Activated CD8-positive, alpha-beta memory T cell treated with anti-CD3 and anti-CD28 coated beads for 1 hour (primary cell): ENCODE measurements at regions not wholly inside any gene's neighbourhood (a gene's known extent, or its start where the extent isn't known, plus 50 kb on each side); places are given as distances from the start of the nearest gene placed in this dataset.
"Not testable (repeated sequence)": the region's sequence is repeated elsewhere in the genome, so short reads cannot be mapped to it uniquely, and the experiment has no call there.

ENCODE experiments used
- DNase-seq, 2 donors: peaks; one replicate each; pipeline ENCODE4 v3.0.0-alpha.2; 2020; ENCODE audit warnings: low read depth in 1 of 2; ENCODE audit errors: extremely low read depth in 1 of 2

GRCh38 chr18:71403501-71403900 is 1114.7 kb downstream of the SOCS6 start:
- DNase-seq, result no peak

GRCh38 chr18:71398531-71398930 is 1109.7 kb downstream of the SOCS6 start:
- no peak for DNase-seq

- DNase-seq, result no peak
Measured at GRCh38 chr18:71388148-71388547, 1099.3 kb downstream of the SOCS6 start.

GRCh38 chr18:71374294-71375000 is 1085.6 kb downstream of the SOCS6 start:
- no peak for DNase-seq

- DNase-seq, result no peak
Measured at GRCh38 chr18:71371951-71372605, 1083.2 kb downstream of the SOCS6 start.

- no peak for DNase-seq
Measured at GRCh38 chr18:71370671-71371445, 1082.0 kb downstream of the SOCS6 start.

- no peak for DNase-seq
Measured at GRCh38 chr18:71370095-71370494, 1081.2 kb downstream of the SOCS6 start.

GRCh38 chr18:71362140-71362539 is 1073.3 kb downstream of the SOCS6 start:
- DNase-seq, result no peak

- not testable (repeated sequence) for DNase-seq
Measured at GRCh38 chr18:71355599-71355998, 1066.8 kb downstream of the SOCS6 start.

GRCh38 chr18:71352618-71353017 is 1063.8 kb downstream of the SOCS6 start:
- no peak for DNase-seq

GRCh38 chr18:71336576-71337210 is 1047.8 kb downstream of the SOCS6 start:
- DNase-seq, result no peak

- DNase-seq, result no peak
Measured at GRCh38 chr18:71329563-71329962, 1040.7 kb downstream of the SOCS6 start.

GRCh38 chr18:71329114-71329513 is 1040.3 kb downstream of the SOCS6 start:
- no peak for DNase-seq

GRCh38 chr18:71327850-71328249 is 1039.0 kb downstream of the SOCS6 start:
- no peak for DNase-seq

GRCh38 chr18:71327441-71327840 is 1038.6 kb downstream of the SOCS6 start:
- no peak for DNase-seq

- DNase-seq, result no peak
Measured at GRCh38 chr18:71326826-71327225, 1038.0 kb downstream of the SOCS6 start.

- no peak for DNase-seq
Measured at GRCh38 chr18:71324356-71324755, 1035.5 kb downstream of the SOCS6 start.

GRCh38 chr18:71322201-71322600 is 1033.4 kb downstream of the SOCS6 start:
- DNase-seq, result no peak

GRCh38 chr18:71321319-71321718 is 1032.5 kb downstream of the SOCS6 start:
- DNase-seq, result no peak

GRCh38 chr18:71304856-71305255 is 1016.0 kb downstream of the SOCS6 start:
- no peak for DNase-seq

- DNase-seq, result not testable (repeated sequence)
Measured at GRCh38 chr18:71303743-71304142, 1014.9 kb downstream of the SOCS6 start.
